SW 1271 (cell line): ENCODE measurements at regions not wholly inside any gene's neighbourhood (a gene's known extent, or its start where the extent isn't known, plus 50 kb on each side); places are given as distances from the start of the nearest gene placed in this dataset.

ENCODE experiments used
- DNase-seq, 2 experiments: peaks; one replicate each; lab custom pipeline; 2025; lab: John Stamatoyannopoulos, UW

GRCh38 chr10:25661632-25662031 is 272.4 kb upstream of the MYO3A start:
- no peak for DNase-seq

GRCh38 chr10:25666276-25666675 is 267.8 kb upstream of the MYO3A start:
- no peak for DNase-seq

- no peak for DNase-seq
These were observed 258.8 kb upstream of the MYO3A start for GRCh38 chr10:25675204-25675603.

- DNase-seq, result no peak
These were observed 258.4 kb upstream of the MYO3A start for GRCh38 chr10:25675615-25676014.

DNA sequence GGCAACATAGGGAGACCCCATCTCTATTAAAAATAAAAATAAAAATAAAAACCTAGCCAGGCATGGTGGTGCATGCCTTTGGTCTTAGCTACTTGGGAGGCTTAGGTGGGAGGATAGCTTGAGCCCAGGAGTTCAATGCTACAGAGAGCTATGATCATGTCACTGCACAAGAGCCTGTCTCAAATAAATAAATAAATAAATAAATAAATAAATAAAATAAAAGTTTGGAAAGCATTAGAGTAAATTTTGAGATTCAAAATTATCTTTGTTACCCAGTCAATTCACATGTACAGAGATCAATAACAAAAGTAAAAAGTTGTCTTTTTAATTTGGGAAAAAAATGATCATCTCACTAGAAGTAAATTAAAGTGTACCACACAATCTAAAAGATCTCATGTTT is 255.8 kb upstream of the MYO3A start:
- DNase-seq, result no peak

GRCh38 chr10:25678666-25679065 is 255.4 kb upstream of the MYO3A start:
- no peak for DNase-seq

DNA sequence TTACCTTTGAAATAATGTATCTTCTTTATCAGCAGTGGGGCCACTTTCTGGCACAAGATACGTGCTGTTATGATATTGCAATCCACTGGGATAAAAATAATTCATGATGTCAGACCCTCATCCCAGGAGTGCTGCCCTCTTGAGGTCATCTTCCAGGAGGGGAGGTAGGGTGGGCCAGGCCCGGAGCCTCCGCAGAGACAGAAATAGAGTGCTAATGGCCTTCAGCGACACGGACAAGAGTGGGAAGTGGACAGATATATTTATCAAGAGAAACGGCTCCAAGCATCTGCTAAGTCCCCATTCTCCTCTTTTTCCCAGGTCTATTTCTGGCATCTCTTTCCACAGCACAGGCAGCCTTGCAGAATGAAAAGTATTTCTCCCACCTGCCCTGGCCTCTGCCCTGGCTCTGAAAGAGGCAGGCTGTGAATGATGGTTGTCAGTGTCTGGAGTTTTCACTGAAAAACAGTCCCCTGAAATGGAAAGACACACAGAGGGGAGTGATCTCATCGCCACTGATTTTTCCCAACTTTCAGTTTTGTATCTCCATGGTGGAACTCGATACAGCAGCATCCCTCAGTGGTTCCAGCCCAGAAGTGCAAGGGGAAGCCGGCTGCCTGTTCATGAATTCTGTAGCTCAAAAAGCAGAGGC is 251.7 kb upstream of the MYO3A start:
- DNase-seq, result no peak

- no peak for DNase-seq
These were observed 250.7 kb upstream of the MYO3A start for GRCh38 chr10:25683344-25683743.

- no peak for DNase-seq
These were observed 246.5 kb upstream of the MYO3A start for GRCh38 chr10:25687521-25687920.

- no peak for DNase-seq
These were observed 244.5 kb upstream of the MYO3A start for GRCh38 chr10:25689346-25690100.

DNA sequence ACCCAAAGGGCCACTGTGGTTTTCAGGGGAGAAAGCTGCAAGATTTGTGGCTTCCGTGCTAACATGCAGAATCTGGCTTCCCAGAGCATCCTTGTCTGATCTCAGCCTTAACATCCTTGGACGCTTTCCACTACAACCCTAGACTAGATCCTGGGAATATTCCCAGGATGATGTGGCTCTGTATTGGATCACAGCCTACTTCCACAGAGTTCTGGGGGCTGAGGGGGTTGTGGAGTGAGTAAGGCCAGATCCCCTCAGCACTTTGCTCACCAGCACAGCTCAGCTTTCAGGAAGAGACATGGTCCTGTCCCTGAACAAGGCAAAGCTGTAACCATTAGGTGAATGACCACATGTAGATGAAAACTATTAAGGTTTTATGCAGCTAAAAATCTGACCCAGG is 241.3 kb upstream of the MYO3A start:
- DNase-seq, result no peak

DNA sequence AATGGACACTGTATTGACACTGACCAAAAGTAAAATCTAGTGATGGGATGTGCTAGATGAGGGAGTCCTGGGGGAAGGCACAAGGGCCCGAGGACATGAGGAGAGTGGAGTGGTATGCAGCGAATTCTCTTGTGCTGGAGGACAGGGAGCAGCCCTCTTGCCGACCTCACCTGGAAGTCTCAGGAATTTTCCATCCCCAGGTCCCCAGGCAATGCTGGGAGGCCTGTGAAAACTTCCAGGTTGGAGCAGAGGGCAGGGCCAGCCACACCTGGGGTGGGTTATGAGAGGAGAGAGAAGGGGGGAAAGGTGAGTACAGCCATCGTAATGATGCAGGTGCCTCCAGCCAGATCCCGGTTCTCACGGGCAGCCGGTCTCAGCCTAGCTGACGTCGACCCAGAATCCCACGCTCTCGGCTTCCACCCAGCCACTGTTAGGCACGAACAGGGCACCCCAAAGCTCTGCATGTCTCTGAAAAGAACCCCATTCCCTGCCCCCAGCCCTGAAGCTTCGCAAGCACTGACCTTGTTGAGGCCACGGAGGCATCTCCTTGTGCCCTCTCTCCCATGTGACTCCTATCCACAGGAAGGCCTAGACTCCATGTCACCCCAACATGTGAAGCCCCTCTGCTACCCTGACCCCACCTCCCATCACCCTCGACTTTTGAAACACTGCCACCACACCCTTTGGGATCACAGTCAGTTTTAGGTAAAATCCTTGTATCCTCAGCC is 239.7 kb upstream of the MYO3A start:
- DNase-seq, result no peak

DNA sequence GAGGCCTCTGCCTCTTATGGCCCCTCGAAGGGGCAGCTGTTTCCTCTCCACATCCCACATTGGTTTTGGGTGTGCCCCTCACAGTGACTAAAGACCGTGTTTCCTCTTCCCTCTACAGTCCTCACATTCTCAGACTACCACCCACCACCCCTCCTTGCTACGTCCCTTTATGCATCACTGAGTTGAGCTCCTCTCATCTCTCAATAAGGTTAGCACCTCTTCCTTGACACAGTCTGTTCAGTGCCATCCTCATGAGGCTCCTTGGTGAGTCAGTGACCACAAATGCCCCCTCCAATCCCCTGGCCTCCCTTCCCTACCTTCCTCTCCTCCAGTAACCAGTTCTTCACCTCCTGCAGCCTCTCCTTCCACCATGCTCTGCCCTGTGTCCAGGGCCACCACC is 239.1 kb upstream of the MYO3A start:
- no peak for DNase-seq

DNA sequence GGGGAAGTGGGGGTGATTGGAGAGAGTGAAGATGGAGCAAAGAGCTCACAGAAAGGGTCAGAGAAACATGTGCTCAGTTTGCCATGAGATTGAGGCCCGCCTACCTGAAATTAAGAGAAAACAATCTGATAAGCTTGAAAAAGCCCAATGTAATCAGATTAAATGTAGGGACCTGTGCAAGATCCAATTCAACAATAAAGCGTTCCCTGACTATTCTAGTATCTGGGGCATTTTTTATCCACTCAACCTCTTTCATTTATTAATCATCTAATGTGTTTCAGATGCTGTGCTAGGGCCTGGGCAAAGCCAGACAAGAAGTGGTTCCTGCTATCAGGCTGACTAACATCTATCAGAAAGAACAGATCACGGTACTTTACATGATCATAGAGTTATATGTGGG is 238.4 kb upstream of the MYO3A start:
- DNase-seq, result no peak

DNA sequence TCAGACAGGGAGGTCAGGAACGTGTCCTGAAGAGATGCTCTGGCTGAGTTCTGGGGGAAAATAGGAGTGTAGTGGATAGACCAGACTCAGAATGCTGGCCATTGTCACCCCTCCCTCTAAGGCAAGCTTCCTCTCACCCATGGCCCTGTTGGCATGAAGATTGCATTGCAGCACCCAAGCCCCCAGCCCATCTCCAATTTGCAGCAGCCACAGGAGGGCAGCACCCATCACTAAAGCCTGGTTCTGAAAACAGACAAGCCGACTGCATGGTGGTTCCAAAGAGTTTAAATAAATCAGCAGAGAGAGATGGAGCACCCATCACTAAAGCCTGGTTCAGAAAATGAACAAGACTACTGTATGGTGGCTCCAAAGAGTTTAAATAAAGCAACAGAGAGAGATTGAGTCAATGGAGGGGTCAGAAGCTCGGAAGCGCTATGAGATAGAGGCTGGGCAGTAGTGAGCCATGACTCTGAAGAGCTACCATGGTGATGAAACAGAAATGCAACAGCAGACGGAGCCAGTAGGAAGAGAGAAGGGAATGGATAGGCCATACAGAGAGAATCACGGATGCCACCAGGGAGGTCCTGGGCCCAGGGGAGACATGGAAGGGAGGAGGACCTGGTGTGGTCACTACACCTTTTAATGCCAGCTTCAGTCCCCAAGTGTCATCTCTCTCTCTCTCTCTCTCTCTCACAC is 237.9 kb upstream of the MYO3A start:
- DNase-seq, result no peak

- no peak for DNase-seq
These were observed 236.6 kb upstream of the MYO3A start for GRCh38 chr10:25697412-25697811.

DNA sequence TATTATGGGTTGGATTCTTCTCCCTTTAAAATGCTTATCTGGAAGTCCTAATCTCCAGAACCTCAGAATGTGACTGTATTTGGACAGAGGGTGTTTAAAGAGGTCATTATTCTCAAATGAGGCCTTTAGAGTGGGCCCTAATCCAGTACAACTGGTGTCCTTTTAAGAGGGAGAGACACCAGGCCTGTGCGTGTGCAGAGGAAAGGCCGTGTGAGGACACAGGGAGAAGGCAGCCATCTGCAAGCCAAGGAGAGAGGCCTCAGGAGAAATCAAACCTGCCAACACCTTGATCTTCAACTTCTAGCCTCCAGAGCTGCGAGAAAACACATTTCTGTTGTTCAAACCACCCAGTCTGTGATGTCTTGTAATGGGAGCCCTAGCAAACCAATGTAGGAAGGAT is 235.4 kb upstream of the MYO3A start:
- DNase-seq, result no peak

- no peak for DNase-seq
These were observed 234.4 kb upstream of the MYO3A start for GRCh38 chr10:25699631-25700030.

GRCh38 chr10:25701652-25702051 is 232.4 kb upstream of the MYO3A start:
- no peak for DNase-seq

GRCh38 chr10:25704622-25705021 is 229.4 kb upstream of the MYO3A start:
- DNase-seq, result no peak

GRCh38 chr10:25707572-25707971 is 226.5 kb upstream of the MYO3A start:
- no peak for DNase-seq

DNA sequence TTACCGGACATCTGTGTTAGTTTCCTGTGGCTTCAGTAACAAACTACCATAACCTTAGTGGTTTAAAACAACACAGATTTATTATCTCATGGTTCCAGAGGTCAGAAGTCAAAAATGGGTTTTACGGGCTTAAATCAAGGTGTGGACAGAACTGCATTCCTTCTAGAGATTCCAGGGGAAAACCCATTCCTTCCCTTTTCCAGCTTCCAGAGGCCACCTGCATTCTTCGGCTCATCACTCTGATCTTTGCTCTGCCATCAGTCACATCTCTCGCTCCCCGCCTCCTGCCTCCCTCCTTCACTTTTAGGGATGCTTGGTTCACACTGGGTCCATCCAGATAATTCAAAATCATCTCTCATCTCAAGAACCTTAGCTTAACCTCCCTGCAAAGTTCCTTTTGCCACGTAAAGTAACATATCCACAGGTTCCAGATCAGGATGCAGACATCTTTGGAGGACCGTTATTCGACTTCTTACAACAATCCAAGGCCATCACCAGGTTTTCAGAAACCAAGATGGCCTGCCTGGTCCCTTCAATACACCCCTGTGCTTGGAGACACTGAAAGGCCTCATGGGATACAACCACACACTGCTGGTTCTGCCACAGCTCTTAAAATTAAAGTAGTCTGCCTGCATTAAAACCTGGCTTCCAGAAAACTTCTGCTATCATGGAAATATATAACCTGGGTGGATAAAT is 225.9 kb upstream of the MYO3A start:
- no peak for DNase-seq
